Body of pancreas (tissue), 4 donors: ENCODE measurements at regions not wholly inside any gene's neighbourhood (a gene's known extent, or its start where the extent isn't known, plus 50 kb on each side); places are given as distances from the start of the nearest gene placed in this dataset.

Experiments
- POLR2A ChIP-seq, 3 donors: fragments of 450-650 bp; IDR thresholded peaks; one replicate each; pipeline ENCODE4 v1.6.1; 2016; ENCODE audit warnings: antibody characterized with exemption in 3 of 3, mild to moderate bottlenecking in 2 of 3
- TF ChIP-seq, protein P1 (sequence below), 7 experiments: fragments of 450-650 bp in 4 of 7; fragments of 200-600 bp in 3 of 7; sonication (generic) in 3 of 7; IDR thresholded peaks; one replicate each; pipeline ENCODE4 v1.5.1; 2016 to 2019; ENCODE audit warnings: antibody characterized with exemption in 7 of 7

DNA sequence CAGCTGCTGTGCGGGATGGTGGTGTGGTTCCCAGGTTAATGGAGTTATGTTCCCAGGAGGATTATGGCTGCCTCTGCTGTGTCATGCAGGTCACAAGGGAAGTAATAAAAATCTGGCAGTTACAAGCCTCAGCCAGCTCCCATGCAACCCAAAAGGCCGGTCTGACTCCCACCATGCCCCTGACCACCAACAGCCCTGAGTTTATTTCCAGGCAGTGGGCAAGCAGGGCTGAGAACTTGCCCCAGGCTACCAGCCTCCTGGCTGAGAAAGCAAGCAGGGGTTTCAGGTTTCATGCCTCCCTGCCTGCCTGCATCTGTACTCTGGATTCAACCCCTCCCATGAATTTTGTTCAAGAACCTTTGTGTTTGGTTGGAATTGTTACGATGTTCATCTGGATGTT is 732.7 kb upstream of the POU3F4 start:
- TF ChIP-seq, protein P1, sequence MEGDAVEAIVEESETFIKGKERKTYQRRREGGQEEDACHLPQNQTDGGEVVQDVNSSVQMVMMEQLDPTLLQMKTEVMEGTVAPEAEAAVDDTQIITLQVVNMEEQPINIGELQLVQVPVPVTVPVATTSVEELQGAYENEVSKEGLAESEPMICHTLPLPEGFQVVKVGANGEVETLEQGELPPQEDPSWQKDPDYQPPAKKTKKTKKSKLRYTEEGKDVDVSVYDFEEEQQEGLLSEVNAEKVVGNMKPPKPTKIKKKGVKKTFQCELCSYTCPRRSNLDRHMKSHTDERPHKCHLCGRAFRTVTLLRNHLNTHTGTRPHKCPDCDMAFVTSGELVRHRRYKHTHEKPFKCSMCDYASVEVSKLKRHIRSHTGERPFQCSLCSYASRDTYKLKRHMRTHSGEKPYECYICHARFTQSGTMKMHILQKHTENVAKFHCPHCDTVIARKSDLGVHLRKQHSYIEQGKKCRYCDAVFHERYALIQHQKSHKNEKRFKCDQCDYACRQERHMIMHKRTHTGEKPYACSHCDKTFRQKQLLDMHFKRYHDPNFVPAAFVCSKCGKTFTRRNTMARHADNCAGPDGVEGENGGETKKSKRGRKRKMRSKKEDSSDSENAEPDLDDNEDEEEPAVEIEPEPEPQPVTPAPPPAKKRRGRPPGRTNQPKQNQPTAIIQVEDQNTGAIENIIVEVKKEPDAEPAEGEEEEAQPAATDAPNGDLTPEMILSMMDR (IDR thresholded peaks at IDR 0.05) = no peak
- no peak for TF ChIP-seq POLR2A (IDR thresholded peaks at IDR 0.05)
